HCT116 (cell line): ENCODE measurements at regions not wholly inside any gene's neighbourhood (a gene's known extent, or its start where the extent isn't known, plus 50 kb on each side); places are given as distances from the start of the nearest gene placed in this dataset.

Experiments
- ATAC-seq: fragments of 200-7000 bp; cut with Tn5 transposase; 2 replicates; pipeline ENCODE4 v1.9.1; 2020; ENCODE audit warnings: mild to moderate bottlenecking, moderate library complexity
- BruUV-seq: library from RNA; stranded (reverse); fragments of 400-500 nt; replicated peaks from 2 replicates; lab custom pipeline; 2021; lab: Mats Ljungman, UMichigan
- CTCF ChIA-PET: fragments of 300-600 bp; sonication (Branson Sonifier 250); formaldehyde crosslinking; loops from one replicate; lab custom pipeline; 2021; ENCODE audit warnings: antibody characterized with exemption; lab: Charles Lee
- POLR2A ChIA-PET: fragments of 300-600, 350-600 bp; sonication (Branson Sonifier 250); formaldehyde crosslinking; loops from one replicate; lab custom pipeline; 2021; ENCODE audit warnings: antibody characterized with exemption; lab: Charles Lee
- RAD21 ChIA-PET, 2 experiments: fragments of 300-600 bp; sonication (Branson Sonifier 250); formaldehyde crosslinking; loops; one replicate each; lab custom pipeline; 2023; ENCODE audit warnings: low total read pairs in 2 of 2; ENCODE audit not compliant: uncharacterized antibody in 2 of 2, unreplicated experiment in 2 of 2, low non-redundant PET in 1 of 2; lab: Charles Lee
- DNase-seq: peaks from one replicate; pipeline ENCODE4 v3.0.0-alpha.2; 2010; ENCODE audit warnings: low read depth, low spot score
- H2AFZ ChIP-seq: fragments of 200-600 bp; shearing (Covaris generic), sonication (generic); 2 replicates; pipeline ENCODE4 v1.6.1; 2017; ENCODE audit warnings: low read depth, mixed run types, mixed read lengths, antibody characterized with exemption, low read length; ENCODE audit not compliant: poor library complexity, severe bottlenecking
- H3K27ac ChIP-seq: 2 replicates; pipeline ENCODE4 v1.5.1; 2012; ENCODE audit warnings: low read depth, low read length
- H3K27me3 ChIP-seq: fragments of 200-600 bp; sonication (generic); 2 replicates; pipeline ENCODE4 v1.6.1; 2016; ENCODE audit warnings: mixed run types, low read length, mixed read lengths; ENCODE audit not compliant: insufficient read depth
- H3K36me3 ChIP-seq, 2 experiments: fragments of 200-500 bp in 1 of 2; fragments of 200-600 bp in 1 of 2; sonication (Bioruptor generic) in 1 of 2; sonication (generic) in 1 of 2; 2 replicates each; pipeline versions ENCODE4 v1.5.1 to v1.6.1; 2014 to 2016; ENCODE audit warnings: low read length in 2 of 2, inconsistent platforms in 1 of 2, mixed read lengths in 1 of 2, mixed run types in 1 of 2; ENCODE audit not compliant: insufficient read depth in 2 of 2, control insufficient read depth in 1 of 2
- H3K4me1 ChIP-seq, 2 experiments: fragments of 200-600 bp in 1 of 2; sonication (generic) in 1 of 2; 2 replicates each; pipeline versions ENCODE4 v1.5.1 to v1.6.1; 2012 to 2017; ENCODE audit warnings: low read length in 2 of 2, inconsistent platforms in 1 of 2, mild to moderate bottlenecking in 1 of 2, mixed read lengths in 1 of 2, mixed run types in 1 of 2, moderate library complexity in 1 of 2; ENCODE audit not compliant: insufficient read depth in 2 of 2, control insufficient read depth in 1 of 2
- H3K4me2 ChIP-seq: fragments of 200-600 bp; sonication (generic); 2 replicates; pipeline ENCODE4 v1.6.1; 2017; ENCODE audit warnings: mixed run types, low read length, mixed read lengths
- H3K4me3 ChIP-seq, 2 experiments: fragments of 200-600 bp in 1 of 2; sonication (generic) in 1 of 2; replicated peaks in 1 of 2; 2 replicates each; pipeline ENCODE4 v1.5.1; 2011 to 2016; ENCODE audit warnings: low read length in 2 of 2, control low read depth in 1 of 2, low read depth in 1 of 2, mild to moderate bottlenecking in 1 of 2, mixed read lengths in 1 of 2, mixed run types in 1 of 2
- H3K79me2 ChIP-seq: fragments of 200-600 bp; sonication (generic); 2 replicates; pipeline ENCODE4 v1.6.1; 2017; ENCODE audit warnings: mild to moderate bottlenecking, mixed run types, low read length, moderate library complexity, mixed read lengths; ENCODE audit not compliant: insufficient read depth
- H3K9ac ChIP-seq: fragments of 200-600 bp; sonication (generic); 2 replicates; pipeline ENCODE4 v1.6.1; 2016; ENCODE audit warnings: low read length, mixed read lengths
- H3K9me2 ChIP-seq: fragments of 200-600 bp; sonication (generic), shearing (Covaris generic); 2 replicates; pipeline ENCODE4 v1.6.1; 2017; ENCODE audit warnings: mixed run types, mild to moderate bottlenecking, moderate library complexity; ENCODE audit not compliant: insufficient read depth
- H3K9me3 ChIP-seq, 2 experiments: fragments of 200-500 bp in 1 of 2; fragments of 200-600 bp in 1 of 2; sonication (Bioruptor generic) in 1 of 2; sonication (generic) in 1 of 2; 2 replicates each; pipeline ENCODE4 v1.6.1; 2014 to 2017; ENCODE audit warnings: low read length in 2 of 2, mixed read lengths in 2 of 2, inconsistent platforms in 1 of 2, low read depth in 1 of 2, mild to moderate bottlenecking in 1 of 2, mixed run types in 1 of 2, moderate library complexity in 1 of 2; ENCODE audit not compliant: control insufficient read depth in 1 of 2, insufficient read depth in 1 of 2
- H4K20me1 ChIP-seq: fragments of 200-600 bp; sonication (generic), shearing (Covaris generic); 2 replicates; pipeline ENCODE4 v1.6.1; 2017; ENCODE audit warnings: mixed run types, mild to moderate bottlenecking, moderate library complexity; ENCODE audit not compliant: insufficient read depth
- EZH2phosphoT487 ChIP-seq: fragments of 200-600 bp; IDR thresholded peaks from 2 replicates; pipeline ENCODE4 v1.6.1; 2018; ENCODE audit warnings: antibody characterized with exemption, borderline replicate concordance
- FOSL1 ChIP-seq: IDR thresholded peaks from 2 replicates; pipeline ENCODE4 v1.6.1; 2012; ENCODE audit warnings: low read depth
- POLR2A ChIP-seq: IDR thresholded peaks from 2 replicates; pipeline ENCODE4 v1.7.0; 2011; ENCODE audit warnings: borderline replicate concordance; ENCODE audit not compliant: insufficient read depth, insufficient read length; ENCODE audit errors: extremely low read depth
- POLR2AphosphoS5 ChIP-seq: IDR thresholded peaks from 2 replicates; pipeline ENCODE4 v1.6.1; 2011; ENCODE audit warnings: mild to moderate bottlenecking, low read depth, low read length, moderate library complexity
- SRF ChIP-seq: IDR thresholded peaks from 2 replicates; pipeline ENCODE4 v1.6.1; 2012; ENCODE audit warnings: low read depth
- TCF7L2 ChIP-seq: IDR thresholded peaks from 2 replicates; pipeline ENCODE4 v1.7.0; 2011; ENCODE audit warnings: borderline replicate concordance, inconsistent platforms; ENCODE audit not compliant: insufficient read depth, insufficient read length; ENCODE audit errors: extremely low read depth
- intact Hi-C: fragments of 100-400 bp; cut with micrococcal nuclease; formaldehyde crosslinking; loops from 2 replicates; pipeline ENCODE4 v1.10.0; 2022
- TF ChIP-seq, protein P1 (sequence below): IDR thresholded peaks from 2 replicates; pipeline ENCODE4 v1.6.1; 2012; ENCODE audit warnings: low read depth
- TF ChIP-seq, protein P2 (sequence below): IDR thresholded peaks from 2 replicates; pipeline ENCODE4 v1.6.1; 2012

DNA sequence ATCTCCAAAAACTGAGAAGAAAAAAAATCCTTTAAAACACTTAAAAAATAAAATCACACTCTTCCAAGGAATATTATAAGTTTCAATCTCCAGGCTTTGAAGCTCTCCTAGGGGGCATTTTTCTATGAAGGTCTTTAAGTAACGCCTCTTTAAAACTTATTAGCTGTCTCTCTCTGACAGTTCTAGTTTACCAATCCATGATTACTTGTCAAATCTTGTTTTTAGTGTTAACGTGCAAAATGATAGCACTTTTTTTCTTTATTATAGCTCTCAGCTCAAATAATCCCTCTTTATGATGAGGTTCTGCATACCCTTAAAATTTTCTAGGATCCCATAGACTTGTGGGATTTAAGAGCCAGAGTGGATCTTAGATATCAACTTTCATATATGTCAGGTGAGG is 369.0 kb downstream of the DOK5 start (continued):
- TF ChIP-seq, protein P1, sequence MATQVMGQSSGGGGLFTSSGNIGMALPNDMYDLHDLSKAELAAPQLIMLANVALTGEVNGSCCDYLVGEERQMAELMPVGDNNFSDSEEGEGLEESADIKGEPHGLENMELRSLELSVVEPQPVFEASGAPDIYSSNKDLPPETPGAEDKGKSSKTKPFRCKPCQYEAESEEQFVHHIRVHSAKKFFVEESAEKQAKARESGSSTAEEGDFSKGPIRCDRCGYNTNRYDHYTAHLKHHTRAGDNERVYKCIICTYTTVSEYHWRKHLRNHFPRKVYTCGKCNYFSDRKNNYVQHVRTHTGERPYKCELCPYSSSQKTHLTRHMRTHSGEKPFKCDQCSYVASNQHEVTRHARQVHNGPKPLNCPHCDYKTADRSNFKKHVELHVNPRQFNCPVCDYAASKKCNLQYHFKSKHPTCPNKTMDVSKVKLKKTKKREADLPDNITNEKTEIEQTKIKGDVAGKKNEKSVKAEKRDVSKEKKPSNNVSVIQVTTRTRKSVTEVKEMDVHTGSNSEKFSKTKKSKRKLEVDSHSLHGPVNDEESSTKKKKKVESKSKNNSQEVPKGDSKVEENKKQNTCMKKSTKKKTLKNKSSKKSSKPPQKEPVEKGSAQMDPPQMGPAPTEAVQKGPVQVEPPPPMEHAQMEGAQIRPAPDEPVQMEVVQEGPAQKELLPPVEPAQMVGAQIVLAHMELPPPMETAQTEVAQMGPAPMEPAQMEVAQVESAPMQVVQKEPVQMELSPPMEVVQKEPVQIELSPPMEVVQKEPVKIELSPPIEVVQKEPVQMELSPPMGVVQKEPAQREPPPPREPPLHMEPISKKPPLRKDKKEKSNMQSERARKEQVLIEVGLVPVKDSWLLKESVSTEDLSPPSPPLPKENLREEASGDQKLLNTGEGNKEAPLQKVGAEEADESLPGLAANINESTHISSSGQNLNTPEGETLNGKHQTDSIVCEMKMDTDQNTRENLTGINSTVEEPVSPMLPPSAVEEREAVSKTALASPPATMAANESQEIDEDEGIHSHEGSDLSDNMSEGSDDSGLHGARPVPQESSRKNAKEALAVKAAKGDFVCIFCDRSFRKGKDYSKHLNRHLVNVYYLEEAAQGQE: no peak
- TF ChIP-seq, protein P2, sequence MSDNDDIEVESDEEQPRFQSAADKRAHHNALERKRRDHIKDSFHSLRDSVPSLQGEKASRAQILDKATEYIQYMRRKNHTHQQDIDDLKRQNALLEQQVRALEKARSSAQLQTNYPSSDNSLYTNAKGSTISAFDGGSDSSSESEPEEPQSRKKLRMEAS: no peak
- TF ChIP-seq, all 23 proteins: peak for 0

DNA sequence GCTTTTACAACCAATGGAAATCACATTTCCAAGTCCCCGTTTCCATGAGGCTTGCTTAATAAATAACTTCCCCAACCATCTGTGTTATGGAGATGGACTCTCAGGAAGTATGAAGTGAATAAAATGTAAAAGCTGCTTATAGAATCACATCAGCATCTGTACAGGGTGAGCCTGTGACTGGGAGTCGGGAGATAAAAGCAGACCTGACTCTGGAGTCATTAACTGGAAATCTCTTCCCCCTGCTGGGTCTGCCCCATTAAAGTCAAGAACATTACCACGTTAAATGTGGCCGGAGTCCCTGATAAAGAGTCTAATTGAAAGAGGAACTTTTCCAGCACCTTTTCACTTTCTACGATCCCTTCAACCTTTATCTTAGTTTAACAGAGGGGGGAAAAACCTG is 368.5 kb downstream of the DOK5 start:
- RAD21 ChIA-PET: no interaction called here
- intact Hi-C loops: no loop called here
- TF ChIP-seq SRF (no peak), TCF7L2 (no peak), FOSL1 (no peak), POLR2AphosphoS5 (no peak), POLR2A (no peak), EZH2phosphoT487 (no peak)
- TF ChIP-seq, protein P1: no peak
- TF ChIP-seq, all 23 proteins: peak for 0
- ATAC-seq (no peak), DNase-seq (no peak)
- H4K20me1 ChIP-seq: no peaks in the 10 kb centered on the region
- H3K36me3 ChIP-seq: no peaks in the 10 kb centered on the region
- no peaks in the 10 kb centered on the region for H3K27me3 ChIP-seq
- ChIA-PET POLR2A (no interaction called here), CTCF (no interaction called here)
- H3K9me3 ChIP-seq: peaks cover 0 to 11% of the 10 kb centered on the region in 2 experiments; a peak in 2 of 4 replicates
- no peak overlapping the region for H3K4me3 ChIP-seq
- H3K9me2 ChIP-seq: no peaks in the 10 kb centered on the region
- no peak overlapping the region for H2AFZ ChIP-seq
- no peaks in the 10 kb centered on the region for H3K79me2 ChIP-seq
- BruUV-seq: no TSS peak
- H3K9ac ChIP-seq: no peak overlapping the region
- no peak overlapping the region for H3K4me2 ChIP-seq
- no peaks in the 10 kb centered on the region for H3K4me1 ChIP-seq
- H3K27ac ChIP-seq: no peak overlapping the region
